HL-60 (cell line): ENCODE measurements at regions not wholly inside any gene's neighbourhood (a gene's known extent, or its start where the extent isn't known, plus 50 kb on each side); places are given as distances from the start of the nearest gene placed in this dataset.

Experiments
- GABPA ChIP-seq: IDR thresholded peaks from 2 replicates; pipeline ENCODE4 v1.6.1; 2012; ENCODE audit warnings: low read depth
- POLR2AphosphoS5 ChIP-seq: IDR thresholded peaks from 2 replicates; pipeline ENCODE4 v1.6.1; 2012; ENCODE audit warnings: low read depth
- SPI1 ChIP-seq: IDR thresholded peaks from 2 replicates; pipeline ENCODE4 v1.6.1; 2012; ENCODE audit warnings: low read depth, mild to moderate bottlenecking, borderline replicate concordance
- TF ChIP-seq, protein P1 (sequence below): IDR thresholded peaks from one replicate; pipeline ENCODE4 v1.5.1; 2011; ENCODE audit warnings: low read length, control low read depth, inconsistent platforms; ENCODE audit not compliant: insufficient read depth

DNA sequence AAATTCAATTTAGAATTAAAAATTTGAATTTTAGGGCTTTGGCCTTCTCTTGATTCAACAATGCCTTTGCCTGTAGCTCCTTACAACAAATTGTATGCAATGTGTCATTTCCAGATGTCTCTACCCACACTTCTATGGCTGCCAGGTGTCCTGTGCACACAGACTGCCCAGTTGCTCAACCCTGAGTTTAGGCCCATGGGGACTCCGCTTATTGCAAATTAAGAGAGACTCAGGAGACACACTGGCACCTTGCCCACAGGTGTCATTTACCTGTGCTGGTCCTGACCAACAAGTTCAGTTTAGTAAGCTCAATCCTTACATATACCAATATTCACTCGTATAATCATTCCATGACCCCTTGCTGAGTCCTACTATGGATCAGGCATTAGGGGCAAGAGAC lies 236.1 kb downstream of the OMA1 start:
- TF ChIP-seq, protein P1, sequence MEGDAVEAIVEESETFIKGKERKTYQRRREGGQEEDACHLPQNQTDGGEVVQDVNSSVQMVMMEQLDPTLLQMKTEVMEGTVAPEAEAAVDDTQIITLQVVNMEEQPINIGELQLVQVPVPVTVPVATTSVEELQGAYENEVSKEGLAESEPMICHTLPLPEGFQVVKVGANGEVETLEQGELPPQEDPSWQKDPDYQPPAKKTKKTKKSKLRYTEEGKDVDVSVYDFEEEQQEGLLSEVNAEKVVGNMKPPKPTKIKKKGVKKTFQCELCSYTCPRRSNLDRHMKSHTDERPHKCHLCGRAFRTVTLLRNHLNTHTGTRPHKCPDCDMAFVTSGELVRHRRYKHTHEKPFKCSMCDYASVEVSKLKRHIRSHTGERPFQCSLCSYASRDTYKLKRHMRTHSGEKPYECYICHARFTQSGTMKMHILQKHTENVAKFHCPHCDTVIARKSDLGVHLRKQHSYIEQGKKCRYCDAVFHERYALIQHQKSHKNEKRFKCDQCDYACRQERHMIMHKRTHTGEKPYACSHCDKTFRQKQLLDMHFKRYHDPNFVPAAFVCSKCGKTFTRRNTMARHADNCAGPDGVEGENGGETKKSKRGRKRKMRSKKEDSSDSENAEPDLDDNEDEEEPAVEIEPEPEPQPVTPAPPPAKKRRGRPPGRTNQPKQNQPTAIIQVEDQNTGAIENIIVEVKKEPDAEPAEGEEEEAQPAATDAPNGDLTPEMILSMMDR = no peak
- TF ChIP-seq SPI1 = no peak
- TF ChIP-seq POLR2AphosphoS5 = no peak
- no peak for TF ChIP-seq GABPA
